Peyer's patch (tissue), 4 donors: ENCODE measurements at regions not wholly inside any gene's neighbourhood (a gene's known extent, or its start where the extent isn't known, plus 50 kb on each side); places are given as distances from the start of the nearest gene placed in this dataset.

ENCODE experiments used
- DNase-seq, 3 donors: peaks; one replicate each; pipeline ENCODE4 v3.0.0-alpha.2; 2017 to 2019
- H3K27ac ChIP-seq, 4 donors: fragments of 200-600 bp; sonication (generic); one replicate each; pipeline ENCODE4 v1.5.1; 2016 to 2019
- H3K27me3 ChIP-seq, 2 donors: fragments of 200-600 bp; sonication (generic); one replicate each; pipeline ENCODE4 v1.5.1; 2019
- H3K36me3 ChIP-seq, 3 donors: fragments of 200-600 bp; sonication (generic); one replicate each; pipeline ENCODE4 v1.5.1; 2016 to 2019
- H3K4me1 ChIP-seq, 4 donors: fragments of 200-600 bp; sonication (generic); one replicate each; pipeline ENCODE4 v1.5.1; 2016 to 2019
- H3K4me3 ChIP-seq, 4 donors: fragments of 200-600 bp; sonication (generic); 1 replicate in 3 of 4; 2 replicates in 1 of 4; pipeline ENCODE4 v1.5.1; 2016 to 2019; ENCODE audit warnings: mild to moderate bottlenecking in 1 of 4
- H3K9me3 ChIP-seq, 4 donors: fragments of 200-600 bp; sonication (generic); one replicate each; pipeline ENCODE4 v1.5.1; 2016 to 2019; ENCODE audit warnings: mild to moderate bottlenecking in 1 of 4
- POLR2A ChIP-seq, 2 donors: fragments of 450-650 bp; IDR thresholded peaks; one replicate each; pipeline ENCODE4 v1.5.1; 2017; ENCODE audit warnings: antibody characterized with exemption in 2 of 2, mild to moderate bottlenecking in 2 of 2, moderate library complexity in 2 of 2
- TF ChIP-seq, protein P1 (sequence below), 6 experiments: fragments of 450-650 bp in 4 of 6; fragments of 200-600 bp in 2 of 6; sonication (generic) in 1 of 6; IDR thresholded peaks; one replicate each; pipeline ENCODE4 v1.5.1; 2017 to 2019; ENCODE audit warnings: antibody characterized with exemption in 6 of 6, mild to moderate bottlenecking in 3 of 6, moderate library complexity in 1 of 6

DNA sequence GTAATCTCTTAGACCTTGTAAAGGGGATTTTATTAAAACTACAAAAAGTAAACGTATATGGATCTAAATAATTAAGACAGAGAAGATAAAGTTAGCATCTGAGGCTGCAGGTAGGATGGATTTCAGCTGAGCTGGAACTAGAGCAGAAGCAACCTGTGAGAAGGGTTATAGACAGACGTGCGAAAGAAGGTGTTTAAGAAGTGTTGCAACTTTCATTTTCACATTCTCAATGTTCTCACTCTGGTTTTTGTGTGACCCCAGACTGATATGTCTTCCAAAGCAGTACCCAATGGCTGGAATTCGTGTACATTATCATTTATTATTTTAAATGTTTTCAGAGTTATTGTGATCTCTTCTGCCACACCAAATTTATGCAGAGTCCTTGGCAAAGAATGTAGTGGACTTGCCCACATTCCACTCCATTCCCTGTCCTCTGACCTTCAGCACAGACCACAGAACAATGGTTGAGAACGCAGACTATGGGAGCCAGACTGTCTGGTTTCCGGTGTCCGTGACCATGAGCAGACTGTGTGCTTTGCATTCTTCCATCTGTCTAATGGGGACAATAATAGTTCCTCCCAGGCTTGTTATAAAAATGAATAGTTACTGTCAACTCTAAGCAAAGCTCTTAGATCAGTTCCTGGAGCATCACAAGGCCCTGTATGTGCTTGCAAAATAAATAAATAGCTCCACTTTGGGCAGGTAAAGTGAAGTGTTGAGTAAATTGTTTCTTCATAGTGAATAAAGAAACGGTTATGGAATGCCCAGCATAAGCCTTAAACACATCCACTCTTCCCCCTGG lies 140.6 kb upstream of the SAMSN1 start:
- no peak overlapping the region for H3K4me3 ChIP-seq
- DNase-seq = peak in 2 of 3 donors; percentile 35 to 56
- no peak for TF ChIP-seq POLR2A (IDR thresholded peaks at IDR 0.05)
- TF ChIP-seq, protein P1, sequence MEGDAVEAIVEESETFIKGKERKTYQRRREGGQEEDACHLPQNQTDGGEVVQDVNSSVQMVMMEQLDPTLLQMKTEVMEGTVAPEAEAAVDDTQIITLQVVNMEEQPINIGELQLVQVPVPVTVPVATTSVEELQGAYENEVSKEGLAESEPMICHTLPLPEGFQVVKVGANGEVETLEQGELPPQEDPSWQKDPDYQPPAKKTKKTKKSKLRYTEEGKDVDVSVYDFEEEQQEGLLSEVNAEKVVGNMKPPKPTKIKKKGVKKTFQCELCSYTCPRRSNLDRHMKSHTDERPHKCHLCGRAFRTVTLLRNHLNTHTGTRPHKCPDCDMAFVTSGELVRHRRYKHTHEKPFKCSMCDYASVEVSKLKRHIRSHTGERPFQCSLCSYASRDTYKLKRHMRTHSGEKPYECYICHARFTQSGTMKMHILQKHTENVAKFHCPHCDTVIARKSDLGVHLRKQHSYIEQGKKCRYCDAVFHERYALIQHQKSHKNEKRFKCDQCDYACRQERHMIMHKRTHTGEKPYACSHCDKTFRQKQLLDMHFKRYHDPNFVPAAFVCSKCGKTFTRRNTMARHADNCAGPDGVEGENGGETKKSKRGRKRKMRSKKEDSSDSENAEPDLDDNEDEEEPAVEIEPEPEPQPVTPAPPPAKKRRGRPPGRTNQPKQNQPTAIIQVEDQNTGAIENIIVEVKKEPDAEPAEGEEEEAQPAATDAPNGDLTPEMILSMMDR (IDR thresholded peaks at IDR 0.05) = no peak
- H3K36me3 ChIP-seq = no peaks in the 10 kb centered on the region
- H3K4me1 ChIP-seq = peaks cover 0 to 12% (median 0%) of the 10 kb centered on the region in 4 donors
- peak overlapping the region; percentile 30 to 71 (median 51) for H3K27ac ChIP-seq
- no peaks in the 10 kb centered on the region for H3K9me3 ChIP-seq
- H3K27me3 ChIP-seq = no peaks in the 10 kb centered on the region

- Histone ChIP-seq H3K36me3 (no peaks in the 10 kb centered on the region), H3K9me3 (no peaks in the 10 kb centered on the region), H3K4me3 (no peak overlapping the region), H3K27me3 (no peaks in the 10 kb centered on the region), H3K4me1 (peaks cover 0 to 12% (median 0%) of the 10 kb centered on the region in 4 donors), H3K27ac (peak overlapping the region in 2 of 4 donors; percentile 47 to 71)
- DNase-seq = no peak
- TF ChIP-seq POLR2A (IDR thresholded peaks at IDR 0.05) = no peak
- TF ChIP-seq, protein P1 (IDR thresholded peaks at IDR 0.05) = no peak
These were observed 139.5 kb upstream of the SAMSN1 start for GRCh38 chr21:14685568-14685967.

- TF ChIP-seq, protein P1 (IDR thresholded peaks at IDR 0.05) = no peak
- no peak for TF ChIP-seq POLR2A (IDR thresholded peaks at IDR 0.05)
- H3K4me1 ChIP-seq = peaks cover 0 to 12% (median 0%) of the 10 kb centered on the region in 4 donors
These were observed 138.0 kb upstream of the SAMSN1 start for GRCh38 chr21:14684071-14684470.

GRCh38 chr21:14683063-14683462 lies 136.9 kb upstream of the SAMSN1 start:
- H3K4me3 ChIP-seq = no peak overlapping the region
- TF ChIP-seq, protein P1 (IDR thresholded peaks at IDR 0.05) = no peak
- no peak for TF ChIP-seq POLR2A (IDR thresholded peaks at IDR 0.05)
- H3K36me3 ChIP-seq = no peaks in the 10 kb centered on the region
- no peak for DNase-seq
- H3K27me3 ChIP-seq = no peaks in the 10 kb centered on the region
- peaks cover 0 to 12% (median 5%) of the 10 kb centered on the region in 4 donors for H3K4me1 ChIP-seq
- no peaks in the 10 kb centered on the region for H3K9me3 ChIP-seq
- peak overlapping the region in 1 of 4 donors; percentile 71 for H3K27ac ChIP-seq

More at GRCh38 chr21:14684071-14684470, 138.0 kb upstream of the SAMSN1 start:
- DNase-seq = no peak
- H3K27ac ChIP-seq = peak overlapping the region in 1 of 4 donors; percentile 71
- H3K9me3 ChIP-seq = no peaks in the 10 kb centered on the region
- no peaks in the 10 kb centered on the region for H3K27me3 ChIP-seq
- H3K4me3 ChIP-seq = no peak overlapping the region
- no peaks in the 10 kb centered on the region for H3K36me3 ChIP-seq

DNA sequence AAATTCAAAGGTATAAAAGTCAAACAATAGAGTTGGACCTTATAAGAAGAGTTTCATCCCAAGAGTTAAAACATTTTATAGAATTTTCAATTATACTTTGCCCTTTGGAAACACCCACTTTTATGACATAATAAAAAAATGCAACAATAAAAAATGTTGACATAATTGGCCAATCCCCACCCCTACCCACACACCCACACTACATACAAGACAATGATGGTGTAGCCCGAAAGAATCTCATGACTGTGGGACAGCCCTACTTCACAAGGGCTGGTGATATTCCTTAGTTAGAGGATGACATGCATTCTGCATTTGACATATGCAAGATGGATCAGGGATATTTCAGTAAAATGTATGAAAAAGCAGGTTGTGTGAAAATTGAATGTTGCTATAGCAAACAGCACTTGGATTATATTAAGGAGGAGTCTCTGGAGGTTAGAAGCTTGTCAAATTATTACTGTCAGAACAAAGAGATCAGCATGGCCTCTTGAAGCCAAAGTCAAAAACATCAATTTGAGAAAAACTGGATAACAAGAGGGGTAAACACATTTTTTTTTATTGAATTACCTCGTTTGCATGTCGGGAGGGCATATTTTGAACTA lies 133.0 kb upstream of the SAMSN1 start:
- no peaks in the 10 kb centered on the region for H3K27me3 ChIP-seq
- no peaks in the 10 kb centered on the region for H3K36me3 ChIP-seq
- no peak for DNase-seq
- H3K9me3 ChIP-seq = no peaks in the 10 kb centered on the region
- no peak overlapping the region for H3K4me3 ChIP-seq
- H3K27ac ChIP-seq = no peak overlapping the region
- TF ChIP-seq, protein P1 (IDR thresholded peaks at IDR 0.05) = no peak
- TF ChIP-seq POLR2A (IDR thresholded peaks at IDR 0.05) = no peak
- peaks cover 0 to 13% (median 0%) of the 10 kb centered on the region in 4 donors for H3K4me1 ChIP-seq
